ENCODE measurements at regions not wholly inside any gene's neighbourhood (a gene's known extent, or its start where the extent isn't known, plus 50 kb on each side); places are given as distances from the start of the nearest gene placed in this dataset.
A peak's percentile ranks its signal among the peaks of the same experiment; 100 is the strongest.

DNA sequence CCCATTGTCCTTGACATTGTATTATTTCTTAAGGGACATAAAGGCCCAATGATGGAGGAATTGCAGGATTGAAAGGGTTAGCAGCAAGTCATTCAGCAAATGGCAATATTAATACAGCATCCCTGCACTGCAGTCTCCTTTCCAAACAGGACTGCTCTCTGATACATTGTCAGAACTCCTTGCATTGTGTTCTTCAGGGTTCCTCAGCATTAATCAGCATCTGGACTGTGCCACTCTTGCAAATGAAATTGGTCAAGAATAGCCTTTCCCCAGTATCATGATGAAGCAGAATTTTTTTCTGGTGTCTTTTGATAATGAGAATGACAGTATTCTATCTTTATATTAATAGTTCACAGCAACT, 272.6 kb upstream of the HAND2 start:
- Histone ChIP-seq H3K18ac (ENCODE audit: low read depth in 1 of 2, low read length in 2 of 2) (peak overlapping the region in 1 of 2 experiments; percentile 78), H4K91ac (ENCODE audit: low read length) (no peak overlapping the region), H3K4ac (ENCODE audit: low read depth in 1 of 2, low read length in 2 of 2) (no peak overlapping the region), H2BK15ac (ENCODE audit: low read depth, poor library complexity, severe bottlenecking) (no peak overlapping the region), H3K79me1 (replicated peaks; ENCODE audit: low read length, poor library complexity, severe bottlenecking) (no peaks in the 10 kb centered on the region), H2AFZ (ENCODE audit: low read depth, low read length) (no peak overlapping the region), H3K9ac (ENCODE audit: low read length) (no peak overlapping the region), H3K9me3 (ENCODE audit: control insufficient read depth, low read length) (no peaks in the 10 kb centered on the region), H3K4me1 (ENCODE audit: control insufficient read depth, insufficient read depth, low read depth, low read length) (no peaks in the 10 kb centered on the region), H3K4me2 (ENCODE audit: low read length, poor library complexity, severe bottlenecking) (no peak overlapping the region), H2AK5ac (ENCODE audit: low read length, severe bottlenecking) (no peak overlapping the region), H3K4me3 (ENCODE audit: insufficient read depth in 1 of 2, low read depth in 1 of 2, low read length in 2 of 2) (no peak overlapping the region), H3K23ac (ENCODE audit: low read length in 2 of 2) (no peak overlapping the region), H2BK120ac (ENCODE audit: low read depth, low read length) (no peak overlapping the region), H2BK5ac (ENCODE audit: low read depth, low read length, poor library complexity, severe bottlenecking) (no peak overlapping the region), H4K8ac (ENCODE audit: low read length) (no peak overlapping the region), H3K14ac (ENCODE audit: low read length in 2 of 2) (no peak overlapping the region), H3K36me3 (ENCODE audit: control insufficient read depth in 1 of 2, insufficient read depth in 2 of 2, low read depth in 1 of 2, low read length in 2 of 2) (no peaks in the 10 kb centered on the region), H2BK12ac (ENCODE audit: low read length in 2 of 2) (peak overlapping the region in 1 of 2 experiments; percentile 54), H3K27me3 (ENCODE audit: control insufficient read depth in 1 of 2, insufficient read depth in 1 of 2, low read length in 2 of 2) (no peaks in the 10 kb centered on the region), H3K27ac (ENCODE audit: low read length, poor library complexity, severe bottlenecking) (no peak overlapping the region)
- DNase-seq: no peak

DNA sequence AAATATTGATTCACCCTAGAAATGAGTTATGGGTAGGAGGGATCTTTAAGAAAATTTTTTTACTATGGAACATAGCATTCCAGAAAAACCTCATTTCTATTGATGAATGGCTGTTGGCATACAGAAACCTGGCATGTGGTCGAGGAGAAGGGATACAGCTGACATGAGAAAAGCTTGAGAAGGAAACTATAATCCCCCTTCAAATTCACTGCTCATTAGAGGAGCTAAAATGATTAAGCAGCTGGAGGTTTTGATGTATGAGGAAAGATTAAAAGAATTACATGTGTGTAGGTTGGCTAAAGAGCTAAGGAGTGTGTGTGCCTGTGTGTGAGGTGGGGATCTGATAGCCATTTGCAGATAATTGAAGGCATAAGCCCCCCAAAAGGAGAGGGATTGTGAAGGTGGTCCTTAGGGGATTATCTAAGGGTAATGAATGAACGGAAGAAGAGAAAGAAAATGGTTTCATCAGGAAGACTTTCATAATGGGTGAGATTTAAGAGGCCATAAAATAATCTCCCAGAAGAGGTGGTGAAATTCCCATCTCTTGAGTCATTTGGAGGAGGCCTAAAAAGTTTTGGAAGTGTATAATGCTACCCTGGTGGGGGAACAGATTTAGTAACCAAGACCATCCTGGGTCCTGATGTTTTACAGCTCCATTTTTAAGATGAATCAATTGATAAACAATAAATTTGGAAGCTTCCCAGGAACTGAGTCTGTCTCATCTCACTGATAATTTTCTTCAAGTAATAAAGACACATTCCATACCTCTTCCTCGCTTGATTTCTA, 272.0 kb upstream of the HAND2 start:
- Histone ChIP-seq H3K27me3 (ENCODE audit: control insufficient read depth in 1 of 2, insufficient read depth in 1 of 2, low read length in 2 of 2) (no peaks in the 10 kb centered on the region), H2BK120ac (ENCODE audit: low read depth, low read length) (no peak overlapping the region), H3K23ac (ENCODE audit: low read length in 2 of 2) (no peak overlapping the region), H3K4me2 (ENCODE audit: low read length, poor library complexity, severe bottlenecking) (no peak overlapping the region), H3K79me1 (replicated peaks; ENCODE audit: low read length, poor library complexity, severe bottlenecking) (no peaks in the 10 kb centered on the region), H2BK15ac (ENCODE audit: low read depth, poor library complexity, severe bottlenecking) (no peak overlapping the region), H3K4ac (ENCODE audit: low read depth in 1 of 2, low read length in 2 of 2) (no peak overlapping the region), H2BK12ac (ENCODE audit: low read length in 2 of 2) (no peak overlapping the region), H3K9ac (ENCODE audit: low read length) (no peak overlapping the region), H3K18ac (ENCODE audit: low read depth in 1 of 2, low read length in 2 of 2) (no peak overlapping the region), H3K27ac (ENCODE audit: low read length, poor library complexity, severe bottlenecking) (no peak overlapping the region), H3K4me1 (ENCODE audit: control insufficient read depth, insufficient read depth, low read depth, low read length) (no peaks in the 10 kb centered on the region), H3K9me3 (ENCODE audit: control insufficient read depth, low read length) (no peaks in the 10 kb centered on the region), H3K4me3 (ENCODE audit: insufficient read depth in 1 of 2, low read depth in 1 of 2, low read length in 2 of 2) (no peak overlapping the region), H2BK5ac (ENCODE audit: low read depth, low read length, poor library complexity, severe bottlenecking) (no peak overlapping the region), H2AK5ac (ENCODE audit: low read length, severe bottlenecking) (no peak overlapping the region), H3K14ac (ENCODE audit: low read length in 2 of 2) (no peak overlapping the region), H4K8ac (ENCODE audit: low read length) (peak overlapping the region; percentile 33), H2AFZ (ENCODE audit: low read depth, low read length) (no peak overlapping the region), H3K36me3 (ENCODE audit: control insufficient read depth in 1 of 2, insufficient read depth in 2 of 2, low read depth in 1 of 2, low read length in 2 of 2) (no peaks in the 10 kb centered on the region), H4K91ac (ENCODE audit: low read length) (no peak overlapping the region)
- no peak for DNase-seq
- WGBS: 54% methylated on average over 2 of the region's 3 CpGs

DNA sequence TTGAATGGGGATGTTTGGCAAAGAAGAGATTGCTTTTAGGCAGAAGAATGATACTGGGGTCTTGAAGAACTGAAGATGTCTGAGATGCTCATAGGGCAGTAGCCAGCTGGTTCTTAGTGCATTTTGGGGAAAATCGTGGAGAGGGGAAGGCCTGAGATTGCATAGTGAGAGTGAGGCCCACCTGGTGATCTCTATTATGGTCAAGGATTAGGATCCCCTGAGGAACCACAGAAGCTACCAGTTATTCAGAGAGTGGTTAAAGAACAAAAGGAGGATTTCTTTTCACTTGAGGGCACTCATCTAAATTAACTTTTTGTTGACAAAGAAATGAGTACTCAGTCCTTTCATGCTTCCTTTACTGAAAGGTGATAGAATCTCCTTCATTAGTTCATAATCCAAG, 271.3 kb upstream of the HAND2 start:
- no peak overlapping the region for H3K4ac ChIP-seq (ENCODE audit: low read depth in 1 of 2, low read length in 2 of 2)
- no peak overlapping the region for H3K9ac ChIP-seq (ENCODE audit: low read length)
- H3K79me1 ChIP-seq (replicated peaks; ENCODE audit: low read length, poor library complexity, severe bottlenecking): no peaks in the 10 kb centered on the region
- DNase-seq: no peak
- peak overlapping the region in 1 of 2 experiments; percentile 66 for H3K18ac ChIP-seq (ENCODE audit: low read depth in 1 of 2, low read length in 2 of 2)
- peak overlapping the region in 1 of 2 experiments; percentile 78 for H2BK12ac ChIP-seq (ENCODE audit: low read length in 2 of 2)
- no peak overlapping the region for H4K8ac ChIP-seq (ENCODE audit: low read length)
- no peak overlapping the region for H3K14ac ChIP-seq (ENCODE audit: low read length in 2 of 2)
- H3K23ac ChIP-seq (ENCODE audit: low read length in 2 of 2): no peak overlapping the region
- H2AK5ac ChIP-seq (ENCODE audit: low read length, severe bottlenecking): no peak overlapping the region
- no peak overlapping the region for H2AFZ ChIP-seq (ENCODE audit: low read depth, low read length)
- no peaks in the 10 kb centered on the region for H3K36me3 ChIP-seq (ENCODE audit: control insufficient read depth in 1 of 2, insufficient read depth in 2 of 2, low read depth in 1 of 2, low read length in 2 of 2)
- H2BK5ac ChIP-seq (ENCODE audit: low read depth, low read length, poor library complexity, severe bottlenecking): no peak overlapping the region
- H3K4me3 ChIP-seq (ENCODE audit: insufficient read depth in 1 of 2, low read depth in 1 of 2, low read length in 2 of 2): no peak overlapping the region
- H3K4me2 ChIP-seq (ENCODE audit: low read length, poor library complexity, severe bottlenecking): no peak overlapping the region
- 14% methylated on average over 1 of the region's 1 CpG for WGBS
- no peak overlapping the region for H2BK120ac ChIP-seq (ENCODE audit: low read depth, low read length)
- no peaks in the 10 kb centered on the region for H3K4me1 ChIP-seq (ENCODE audit: control insufficient read depth, insufficient read depth, low read depth, low read length)
- H2BK15ac ChIP-seq (ENCODE audit: low read depth, poor library complexity, severe bottlenecking): no peak overlapping the region
- no peaks in the 10 kb centered on the region for H3K9me3 ChIP-seq (ENCODE audit: control insufficient read depth, low read length)
- H3K27me3 ChIP-seq (ENCODE audit: control insufficient read depth in 1 of 2, insufficient read depth in 1 of 2, low read length in 2 of 2): no peaks in the 10 kb centered on the region
- no peak overlapping the region for H3K27ac ChIP-seq (ENCODE audit: low read length, poor library complexity, severe bottlenecking)
- no peak overlapping the region for H4K91ac ChIP-seq (ENCODE audit: low read length)

DNA sequence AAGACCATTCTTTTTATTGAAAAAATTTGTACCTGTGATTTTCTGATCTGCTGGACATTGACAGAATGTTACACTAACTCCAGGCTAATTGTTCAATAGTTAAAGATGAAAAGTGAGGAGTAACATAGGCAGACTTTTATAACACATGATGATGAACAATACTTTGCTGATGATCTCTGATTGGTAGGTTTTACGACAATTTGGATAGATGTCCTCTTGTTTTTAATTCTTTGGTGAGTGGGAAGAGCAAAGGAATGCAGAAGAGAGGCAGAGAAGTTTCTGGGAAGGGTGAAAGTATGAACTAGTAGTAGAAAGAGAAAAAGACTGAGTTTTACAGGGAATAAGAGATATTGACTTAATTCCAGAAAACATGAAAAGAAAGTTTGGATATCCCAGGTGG, 267.3 kb upstream of the HAND2 start:
- Histone ChIP-seq H2AFZ (ENCODE audit: low read depth, low read length) (no peak overlapping the region), H4K91ac (ENCODE audit: low read length) (no peak overlapping the region), H3K14ac (ENCODE audit: low read length in 2 of 2) (no peak overlapping the region), H3K9ac (ENCODE audit: low read length) (no peak overlapping the region), H4K8ac (ENCODE audit: low read length) (no peak overlapping the region), H3K4me2 (ENCODE audit: low read length, poor library complexity, severe bottlenecking) (no peak overlapping the region), H3K9me3 (ENCODE audit: control insufficient read depth, low read length) (no peaks in the 10 kb centered on the region), H3K18ac (ENCODE audit: low read depth in 1 of 2, low read length in 2 of 2) (no peak overlapping the region), H3K4me1 (ENCODE audit: control insufficient read depth, insufficient read depth, low read depth, low read length) (no peaks in the 10 kb centered on the region), H2BK15ac (ENCODE audit: low read depth, poor library complexity, severe bottlenecking) (no peak overlapping the region), H3K27me3 (ENCODE audit: control insufficient read depth in 1 of 2, insufficient read depth in 1 of 2, low read length in 2 of 2) (no peaks in the 10 kb centered on the region), H3K4me3 (ENCODE audit: insufficient read depth in 1 of 2, low read depth in 1 of 2, low read length in 2 of 2) (no peak overlapping the region), H2AK5ac (ENCODE audit: low read length, severe bottlenecking) (no peak overlapping the region), H2BK5ac (ENCODE audit: low read depth, low read length, poor library complexity, severe bottlenecking) (no peak overlapping the region), H2BK120ac (ENCODE audit: low read depth, low read length) (no peak overlapping the region), H3K4ac (ENCODE audit: low read depth in 1 of 2, low read length in 2 of 2) (no peak overlapping the region), H3K36me3 (ENCODE audit: control insufficient read depth in 1 of 2, insufficient read depth in 2 of 2, low read depth in 1 of 2, low read length in 2 of 2) (no peaks in the 10 kb centered on the region), H2BK12ac (ENCODE audit: low read length in 2 of 2) (no peak overlapping the region), H3K79me1 (replicated peaks; ENCODE audit: low read length, poor library complexity, severe bottlenecking) (no peaks in the 10 kb centered on the region), H3K27ac (ENCODE audit: low read length, poor library complexity, severe bottlenecking) (no peak overlapping the region), H3K23ac (ENCODE audit: low read length in 2 of 2) (no peak overlapping the region)
- no peak for DNase-seq
- 94% methylated on average over 1 of the region's 1 CpG for WGBS

Data from mesenchymal stem cell (in vitro differentiated cells and primary cell).